ENCODE measurements at regions not wholly inside any gene's neighbourhood (a gene's known extent, or its start where the extent isn't known, plus 50 kb on each side); places are given as distances from the start of the nearest gene placed in this dataset.

DNA sequence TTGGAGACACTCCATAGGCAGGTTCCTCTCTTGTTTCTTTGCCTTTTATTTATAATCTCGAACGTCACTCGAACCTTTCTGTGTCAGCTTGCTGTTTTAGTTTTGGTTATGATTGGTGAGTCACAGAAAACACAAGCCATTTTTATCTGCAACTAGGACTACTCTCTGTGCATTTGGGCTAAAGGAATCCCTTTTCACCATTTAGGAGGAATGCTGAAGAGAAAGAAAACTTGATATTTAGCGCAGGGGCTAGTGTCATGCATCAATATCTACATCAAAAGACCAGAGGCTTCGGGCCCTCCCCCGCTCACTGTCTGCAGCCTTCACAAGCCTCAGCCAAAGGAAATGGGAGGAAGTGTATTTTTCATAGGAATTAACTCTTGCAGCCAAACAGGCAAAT is 507.8 kb upstream of the CITED2 start (continued):
- TF ChIP-seq ZNF318 (IDR thresholded peaks at IDR 0.05; ENCODE audit: borderline replicate concordance in 1 of 2, low read depth in 1 of 2) (no peak), ZNF780A (CRISPR knock-in tag; IDR thresholded peaks at IDR 0.05) (no peak), NFIX (CRISPR knock-in tag; IDR thresholded peaks at IDR 0.05; ENCODE audit: low read depth) (no peak), RBM14 (IDR thresholded peaks at IDR 0.05; ENCODE audit: borderline replicate concordance, insufficient read depth, low read depth, low read length) (no peak), ZNF134 (CRISPR knock-in tag; conservative IDR thresholded peaks at IDR 0.05) (no peak), SPI1 (IDR thresholded peaks at IDR 0.05; ENCODE audit: borderline replicate concordance, low read depth, low read length) (peak; percentile 69; the same call in 1 of the 2 replicates), BRF1 (IDR thresholded peaks at IDR 0.05; ENCODE audit: borderline replicate concordance, extremely low read depth, insufficient read length) (no peak), ZNF699 (CRISPR knock-in tag; IDR thresholded peaks at IDR 0.05; ENCODE audit: insufficient replicate concordance) (no peak), ZNF395 (CRISPR knock-in tag; IDR thresholded peaks at IDR 0.05) (0 out of 2 replicates have a peak, but pooled peaks have one; percentile 39)
- TF ChIP-seq, protein P1, sequence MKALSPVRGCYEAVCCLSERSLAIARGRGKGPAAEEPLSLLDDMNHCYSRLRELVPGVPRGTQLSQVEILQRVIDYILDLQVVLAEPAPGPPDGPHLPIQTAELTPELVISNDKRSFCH (CRISPR knock-in tag; IDR thresholded peaks at IDR 0.05) = no peak
- TF ChIP-seq, protein P1 (tag; IDR thresholded peaks at IDR 0.05) = no peak

Data from K562 (cell line).